Heart left ventricle (tissue), 16 donors: ENCODE measurements at regions not wholly inside any gene's neighbourhood (a gene's known extent, or its start where the extent isn't known, plus 50 kb on each side); places are given as distances from the start of the nearest gene placed in this dataset.
A peak's percentile ranks its signal among the peaks of the same experiment; 100 is the strongest.

ENCODE experiments used
- ATAC-seq, 4 donors: fragments of 200-7000 bp; cut with Tn5 transposase; one replicate each; pipeline ENCODE4 v1.9.1; 2020 to 2022; ENCODE audit warnings: moderate library complexity in 4 of 4, mild to moderate bottlenecking in 3 of 4, moderate number of reproducible peaks in 1 of 4
- DNase-seq, 5 donors: peaks; one replicate each; pipeline ENCODE4 v3.0.0-alpha.2; 2020
- H3K27ac ChIP-seq, 12 donors: fragments of 200-600 bp; sonication (generic) in 4 of 12; one replicate each; pipeline versions ENCODE4 v1.5.0 to v1.8.0; 2016 to 2022; ENCODE audit warnings: mild to moderate bottlenecking in 2 of 12
- H3K27me3 ChIP-seq, 9 donors: fragments of 200-600 bp; sonication (generic) in 2 of 9; one replicate each; pipeline versions ENCODE4 v1.5.1 to v1.8.0; 2016 to 2022; ENCODE audit warnings: mild to moderate bottlenecking in 3 of 9
- H3K36me3 ChIP-seq, 9 donors: fragments of 200-600 bp; sonication (generic) in 2 of 9; one replicate each; pipeline versions ENCODE4 v1.5.0 to v1.8.0; 2018 to 2022; ENCODE audit warnings: mild to moderate bottlenecking in 2 of 9
- H3K4me1 ChIP-seq, 12 donors: fragments of 200-600 bp; sonication (generic) in 4 of 12; one replicate each; pipeline versions ENCODE4 v1.5.0 to v1.8.0; 2016 to 2022; ENCODE audit warnings: mild to moderate bottlenecking in 3 of 12
- H3K4me3 ChIP-seq, 12 donors: fragments of 200-600 bp; sonication (generic) in 4 of 12; one replicate each; pipeline versions ENCODE4 v1.5.0 to v1.8.0; 2017 to 2022; ENCODE audit warnings: mild to moderate bottlenecking in 9 of 12, moderate library complexity in 4 of 12
- H3K9me3 ChIP-seq, 12 donors: fragments of 200-600 bp; sonication (generic) in 4 of 12; one replicate each; pipeline versions ENCODE4 v1.5.0 to v1.8.0; 2016 to 2022; ENCODE audit warnings: mild to moderate bottlenecking in 1 of 12
- CTCF ChIP-seq, 12 donors: fragments of 200-600 bp; sonication (generic) in 4 of 12; IDR thresholded peaks; one replicate each; pipeline versions ENCODE4 v1.5.0 to v1.8.0; 2018 to 2022; ENCODE audit warnings: antibody characterized with exemption in 12 of 12, mild to moderate bottlenecking in 5 of 12
- POLR2A ChIP-seq, 2 donors: fragments of 450-650 bp; IDR thresholded peaks; one replicate each; pipeline ENCODE4 v1.6.1; 2017; ENCODE audit warnings: antibody characterized with exemption in 2 of 2, mild to moderate bottlenecking in 2 of 2, moderate library complexity in 2 of 2
- WGBS, 4 donors: extraction: QIAGEN DNeasy Blood & Tissue Kit in 2 of 4; methylation state at CpG; one replicate each; pipeline versions ENCODE4 v1.1.5 to v1.1.7; 2013 to 2018; 5-methylcytosine and 5-hydroxymethylcytosine counted together
- intact Hi-C, 10 donors: fragments of 100-400 bp; cut with DNase I; formaldehyde crosslinking; loops; one replicate each; pipeline versions ENCODE4 v1.11.1 to v1.14.2; 2022
- donor health status: ischemic (EF 13 %, LVEDD 7.1; RV severe dilation, severe dysfunction).
- donor health status: healthy with polysubstance abuse.
- donor health status: DM: no; HTN: yes; CAD: no.
- donor health status: DM: no; HTN: no; CAD: no.
- donor health status: ischemic (EF 25% LVEDD 6.9; RV normal size, moderate dysfunction).
- donor health status: ischemic (EF 25% LVEDD 5.7; RV mildly dilated, moderate dysfunction).
- donor health status: healthy.
- donor health status: DM: yes; HTN: yes; CAD: no.
- donor health status: ischemic (EF 35%, LVEDD 5.7; RV mildly dilated, moderate dysfunction).
- donor health status: nonischemic (EF 11% LVEDD 7.7; RV severe dilation, severe dysfunction).
- donor health status: DM: yes; HTN: yes; CAD: no.
- donor health status: PGD.
- donor health status: ischemic (EF 29% LVEDD 5.4; RV normal size, mild dysfunction).
- donor health status: nonischemic (EF 23%, LVEDD 6.1; RV moderate dilation, normal function).

GRCh38 chr1:224850446-224850845, 79.0 kb upstream of the DNAH14 start:
- DNase-seq (no peak), ATAC-seq (no peak)
- Histone ChIP-seq H3K27me3 (peaks cover 0 to 12% (median 0%) of the 10 kb centered on the region in 9 donors), H3K4me1 (no peaks in the 10 kb centered on the region), H3K9me3 (no peaks in the 10 kb centered on the region), H3K36me3 (no peaks in the 10 kb centered on the region), H3K27ac (no peak overlapping the region), H3K4me3 (no peak overlapping the region)
- intact Hi-C loops, result loop anchor here in 5 of 10 donors (2.0 to 10.0 kb wide), 4 partner anchors 203 to 336 kb away; no protein-coding TSS in a partner anchor
- 64 to 92% (median 77%) methylated on average over 2 of the region's 2 CpGs for WGBS, 4 donors
- TF ChIP-seq CTCF (IDR thresholded peaks at IDR 0.05) (no peak), POLR2A (IDR thresholded peaks at IDR 0.05) (no peak)

GRCh38 chr1:224851210-224851847, 78.1 kb upstream of the DNAH14 start:
- peak; percentile 42 to 64 (median 50) for ATAC-seq
- intact Hi-C loops, result loop anchor here in 5 of 10 donors (2.0 to 10.0 kb wide), 4 partner anchors 204 to 337 kb away; no protein-coding TSS in a partner anchor
- no peaks in the 10 kb centered on the region for H3K36me3 ChIP-seq
- 48 to 51% (median 49%) methylated on average over 6 of the region's 6 CpGs for WGBS, 4 donors
- H3K9me3 ChIP-seq, result no peaks in the 10 kb centered on the region
- no peaks in the 10 kb centered on the region for H3K4me1 ChIP-seq
- no peak overlapping the region for H3K4me3 ChIP-seq
- peaks cover 0 to 12% (median 0%) of the 10 kb centered on the region in 9 donors for H3K27me3 ChIP-seq
- TF ChIP-seq POLR2A (IDR thresholded peaks at IDR 0.05), result no peak
- TF ChIP-seq CTCF (IDR thresholded peaks at IDR 0.05), result peak; percentile 42 to 70 (median 55)
- H3K27ac ChIP-seq, result no peak overlapping the region
- peak; percentile 17 to 67 (median 47) for DNase-seq

- H3K4me3 ChIP-seq, result no peak overlapping the region
- no peak overlapping the region for H3K27ac ChIP-seq
- intact Hi-C loops, result loop anchor here in 8 of 10 donors (2.0 to 10.0 kb wide), 7 partner anchors 205 to 339 kb away; no protein-coding TSS in a partner anchor
- no peak for DNase-seq
- H3K36me3 ChIP-seq, result no peaks in the 10 kb centered on the region
- no peaks in the 10 kb centered on the region for H3K4me1 ChIP-seq
- no peaks in the 10 kb centered on the region for H3K9me3 ChIP-seq
- ATAC-seq, result peak in 1 of 4 donors; percentile 15
- 54 to 68% (median 59%) methylated on average over 7 to 9 of the region's 9 CpGs for WGBS, 4 donors
- TF ChIP-seq POLR2A (IDR thresholded peaks at IDR 0.05) (no peak), CTCF (IDR thresholded peaks at IDR 0.05) (peak in 1 of 12 donors; percentile 4)
- peaks cover 0 to 12% (median 0%) of the 10 kb centered on the region in 9 donors for H3K27me3 ChIP-seq
These were observed 77.6 kb upstream of the DNAH14 start for GRCh38 chr1:224851848-224852261.

- Histone ChIP-seq H3K4me3 (no peak overlapping the region), H3K4me1 (no peaks in the 10 kb centered on the region), H3K36me3 (no peaks in the 10 kb centered on the region), H3K9me3 (no peaks in the 10 kb centered on the region), H3K27ac (no peak overlapping the region), H3K27me3 (peaks cover 0 to 12% (median 0%) of the 10 kb centered on the region in 9 donors)
- peak in 2 of 4 donors; percentile 37 to 56 for ATAC-seq
- no peak for DNase-seq
- intact Hi-C loops, result loop anchor here (1.0 to 10.0 kb wide), 8 partner anchors 206 to 340 kb away; no protein-coding TSS in a partner anchor
- 40 to 43% (median 43%) methylated on average over 13 of the region's 13 CpGs for WGBS, 4 donors
- TF ChIP-seq POLR2A (IDR thresholded peaks at IDR 0.05) (no peak), CTCF (IDR thresholded peaks at IDR 0.05) (peak; percentile 57 to 82 (median 72))
These were observed 76.4 kb upstream of the DNAH14 start for GRCh38 chr1:224852901-224853568.
